Stimulated activated CD8-positive, alpha-beta memory T cell treated with anti-CD3 and anti-CD28 coated beads, Interleukin-2, amount 100 ng/mL, for 48 hours (primary cell): ENCODE measurements at regions not wholly inside any gene's neighbourhood (a gene's known extent, or its start where the extent isn't known, plus 50 kb on each side); places are given as distances from the start of the nearest gene placed in this dataset.

Source experiments
- DNase-seq, 2 donors: peaks; one replicate each; pipeline ENCODE4 v3.0.0-alpha.2; 2020; ENCODE audit warnings: low read depth in 2 of 2

GRCh38 chr14:71597955-71598660 is 334.1 kb upstream of the RGS6 start:
- DNase-seq = no peak

GRCh38 chr14:71600309-71600708 is 331.9 kb upstream of the RGS6 start:
- no peak for DNase-seq

GRCh38 chr14:71602524-71602923 is 329.7 kb upstream of the RGS6 start:
- DNase-seq = no peak

GRCh38 chr14:71604231-71604630 is 328.0 kb upstream of the RGS6 start:
- DNase-seq = no peak

GRCh38 chr14:71606064-71606463 is 326.2 kb upstream of the RGS6 start:
- DNase-seq = no peak

GRCh38 chr14:71606575-71606974 is 325.7 kb upstream of the RGS6 start:
- DNase-seq = no peak

- no peak for DNase-seq
Observed at GRCh38 chr14:71607056-71607455, 325.2 kb upstream of the RGS6 start.

- no peak for DNase-seq
Observed at GRCh38 chr14:71610149-71610548, 322.1 kb upstream of the RGS6 start.

GRCh38 chr14:71610797-71611196 is 321.4 kb upstream of the RGS6 start:
- no peak for DNase-seq

GRCh38 chr14:71613168-71613567 is 319.1 kb upstream of the RGS6 start:
- no peak for DNase-seq

GRCh38 chr14:71616013-71616412 is 316.2 kb upstream of the RGS6 start:
- DNase-seq = no peak

GRCh38 chr14:71618047-71618446 is 314.2 kb upstream of the RGS6 start:
- DNase-seq = no peak

- DNase-seq = no peak
Observed at GRCh38 chr14:71618716-71619115, 313.5 kb upstream of the RGS6 start.

GRCh38 chr14:71619472-71619871 is 312.8 kb upstream of the RGS6 start:
- DNase-seq = no peak

GRCh38 chr14:71620401-71620800 is 311.8 kb upstream of the RGS6 start:
- DNase-seq = no peak

GRCh38 chr14:71621276-71621675 is 311.0 kb upstream of the RGS6 start:
- no peak for DNase-seq

GRCh38 chr14:71621980-71622605 is 310.1 kb upstream of the RGS6 start:
- DNase-seq = no peak

- no peak for DNase-seq
Observed at GRCh38 chr14:71623939-71624338, 308.3 kb upstream of the RGS6 start.

GRCh38 chr14:71625175-71625574 is 307.1 kb upstream of the RGS6 start:
- no peak for DNase-seq

GRCh38 chr14:71625891-71626701 is 306.1 kb upstream of the RGS6 start:
- DNase-seq = no peak

GRCh38 chr14:71628433-71628832 is 303.8 kb upstream of the RGS6 start:
- no peak for DNase-seq

- no peak for DNase-seq
Observed at GRCh38 chr14:71629250-71629649, 303.0 kb upstream of the RGS6 start.
